H1 (cell line): ENCODE measurements at regions not wholly inside any gene's neighbourhood (a gene's known extent, or its start where the extent isn't known, plus 50 kb on each side); places are given as distances from the start of the nearest gene placed in this dataset.

Experiments used
- ATF3 ChIP-seq: IDR thresholded peaks from 2 replicates; pipeline ENCODE4 v1.6.1; 2011; ENCODE audit warnings: low read depth, mild to moderate bottlenecking, low read length; ENCODE audit not compliant: insufficient read depth
- GABPA ChIP-seq: IDR thresholded peaks from 2 replicates; pipeline ENCODE4 v1.6.1; 2011; ENCODE audit warnings: mild to moderate bottlenecking, low read length, moderate library complexity, borderline replicate concordance; ENCODE audit not compliant: insufficient read depth
- JUN ChIP-seq: IDR thresholded peaks from 2 replicates; pipeline ENCODE4 v1.6.1; 2011; ENCODE audit warnings: low read depth, mild to moderate bottlenecking, improper control_type of control experiment, low read length
- SIRT6 ChIP-seq: IDR thresholded peaks from one replicate; pipeline ENCODE4 v1.7.1; 2012; ENCODE audit warnings: low read length, inconsistent platforms

- TF ChIP-seq JUN (no peak), SIRT6 (no peak), ATF3 (no peak), GABPA (no peak)
These were observed 256.4 kb downstream of the NUAK1 start (continued) for GRCh38 chr12:105882404-105882803.
